HG03571 (cell line): ENCODE measurements at regions not wholly inside any gene's neighbourhood (a gene's known extent, or its start where the extent isn't known, plus 50 kb on each side); places are given as distances from the start of the nearest gene placed in this dataset.

Experiments
- ATAC-seq: cut with Tn5 transposase; IDR thresholded peaks from one replicate; pipeline ENCODE4 v1.9.1; 2021; ENCODE audit not compliant: unreplicated experiment

DNA sequence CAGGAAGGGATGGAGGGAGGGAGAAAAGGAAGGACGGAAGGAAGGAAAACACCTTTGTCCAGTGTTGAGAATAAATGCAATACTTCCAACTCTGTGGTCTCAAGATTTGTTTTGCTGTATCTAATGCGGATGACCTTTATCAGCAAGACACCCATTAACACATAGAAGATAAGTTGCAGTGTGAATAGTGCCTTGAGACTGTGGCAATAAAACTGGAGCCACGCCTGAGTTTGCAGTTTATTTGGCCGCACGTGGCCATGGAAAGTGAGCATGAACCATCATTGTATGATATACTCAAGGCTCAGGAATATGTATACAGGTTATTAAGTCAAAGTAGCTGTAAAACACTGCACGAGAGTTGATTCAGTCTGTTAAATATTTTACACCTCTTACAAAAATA lies 113.6 kb upstream of the EEA1 start:
- no peak for ATAC-seq

DNA sequence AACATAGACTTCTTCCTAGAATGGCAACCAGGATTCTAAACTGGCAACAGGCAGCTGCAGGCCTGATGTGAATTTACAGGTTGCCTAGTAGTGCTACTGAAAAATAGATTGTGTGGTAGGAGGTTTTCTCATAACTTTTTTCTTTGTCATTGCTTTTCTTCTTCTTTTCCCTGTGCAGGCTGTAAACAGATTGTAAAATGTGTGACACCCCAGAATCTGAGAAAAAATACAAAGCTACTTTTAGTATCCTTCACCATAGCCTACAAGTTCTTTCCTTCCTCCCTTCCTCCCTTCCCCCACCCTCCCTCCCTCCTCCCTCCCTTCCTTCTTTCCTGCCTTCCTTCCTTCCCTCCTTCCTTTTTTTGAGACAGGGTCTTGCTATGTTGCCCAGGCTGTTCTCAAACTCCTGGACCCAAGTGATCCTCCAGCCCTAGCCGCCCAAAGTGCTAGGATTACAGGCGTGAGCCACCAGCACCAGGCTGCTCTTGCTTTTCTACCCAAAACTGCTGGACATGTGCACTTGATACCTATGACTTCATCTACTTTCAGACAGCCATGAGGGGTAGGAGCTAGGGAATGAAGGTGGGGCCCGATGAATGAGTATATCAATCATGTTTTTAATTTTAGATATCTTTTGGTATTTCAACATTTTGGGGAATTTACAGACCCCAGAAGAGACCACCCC lies 114.2 kb upstream of the EEA1 start:
- no peak for ATAC-seq

DNA sequence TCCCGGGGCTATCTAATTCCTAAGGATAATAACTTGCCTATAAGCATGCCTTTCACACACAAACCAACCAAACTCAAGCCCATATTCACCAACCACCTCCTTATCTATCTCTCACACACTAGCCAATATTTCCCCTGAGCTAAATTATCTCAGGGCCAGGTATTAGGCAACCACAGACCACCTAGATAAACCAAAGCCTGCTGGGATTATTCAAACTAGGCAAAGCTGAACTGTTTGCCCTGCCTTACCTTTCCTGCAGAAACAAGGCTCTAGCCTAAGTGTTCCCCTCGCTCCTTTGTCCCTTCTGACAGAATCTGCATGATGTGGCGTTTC lies 114.7 kb upstream of the EEA1 start:
- no peak for ATAC-seq

DNA sequence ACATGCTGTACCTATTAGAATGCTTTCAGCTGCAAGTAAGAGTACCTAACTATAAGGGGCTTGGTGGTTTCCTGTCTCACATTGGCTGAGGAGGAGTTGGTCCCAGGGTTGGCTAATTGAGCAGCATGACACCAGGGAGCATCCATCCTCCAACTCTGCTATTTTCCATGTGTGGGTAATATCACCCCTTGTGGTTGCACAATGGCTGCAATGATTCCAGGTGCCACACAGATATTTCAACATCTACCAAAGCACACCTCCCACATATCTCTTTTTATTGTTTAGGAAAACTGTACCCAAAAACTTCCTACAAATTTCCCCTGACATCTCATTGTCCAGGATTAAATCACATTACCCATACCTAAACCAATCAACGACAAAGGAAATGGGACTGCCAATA lies 118.0 kb upstream of the EEA1 start:
- ATAC-seq = no peak

DNA sequence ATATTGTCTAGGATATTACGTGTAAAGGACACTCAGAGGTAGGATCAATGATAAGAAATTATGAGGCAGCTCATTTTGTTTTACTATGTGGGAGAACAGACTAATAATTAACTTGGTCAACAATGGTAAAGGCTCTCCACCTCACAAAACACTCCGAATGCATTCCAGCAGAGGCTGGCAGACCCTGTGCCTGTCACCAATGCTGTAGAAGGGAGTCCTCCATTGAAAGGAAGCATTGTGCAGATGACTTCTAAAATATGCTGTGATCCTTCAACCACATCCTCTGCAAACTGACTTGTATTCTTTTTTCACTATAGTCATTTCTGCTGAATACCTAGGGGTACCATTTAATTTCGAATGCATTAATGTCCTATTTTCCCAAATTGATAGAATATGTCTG lies 119.6 kb upstream of the EEA1 start:
- no peak for ATAC-seq

DNA sequence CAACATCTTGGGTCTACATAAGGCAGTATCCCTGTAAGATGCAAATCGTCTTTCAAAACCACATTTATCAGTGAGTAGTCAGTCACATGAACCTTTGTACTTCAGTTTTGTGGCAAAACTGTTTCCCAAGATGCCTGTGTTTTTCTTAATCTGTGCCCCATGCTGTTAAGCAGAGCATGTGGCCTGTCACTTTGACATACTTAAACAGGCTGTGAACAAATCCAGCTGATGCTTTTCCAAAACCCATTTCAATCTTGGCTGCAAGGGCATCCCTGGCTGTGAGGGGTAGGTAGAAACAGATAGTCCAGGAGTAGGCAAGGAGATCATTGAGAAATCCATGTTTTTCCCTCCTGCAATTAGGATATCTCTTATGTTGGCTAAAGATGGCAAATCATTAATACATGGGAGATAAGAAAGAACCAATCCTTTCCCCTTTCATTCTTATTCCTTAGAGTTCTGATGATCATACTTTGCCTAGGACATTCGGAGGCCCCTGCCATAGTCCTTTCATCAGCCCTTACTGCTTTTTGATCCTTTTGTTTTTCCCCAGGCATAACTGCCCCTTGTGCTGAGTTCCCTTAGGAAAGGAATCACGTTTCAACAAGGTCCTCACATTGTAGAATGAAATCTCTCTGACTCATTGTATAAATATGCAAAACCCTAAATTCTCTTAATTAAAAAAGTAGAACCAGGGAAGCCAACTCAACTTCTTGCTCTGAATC lies 121.1 kb upstream of the EEA1 start:
- ATAC-seq = no peak

DNA sequence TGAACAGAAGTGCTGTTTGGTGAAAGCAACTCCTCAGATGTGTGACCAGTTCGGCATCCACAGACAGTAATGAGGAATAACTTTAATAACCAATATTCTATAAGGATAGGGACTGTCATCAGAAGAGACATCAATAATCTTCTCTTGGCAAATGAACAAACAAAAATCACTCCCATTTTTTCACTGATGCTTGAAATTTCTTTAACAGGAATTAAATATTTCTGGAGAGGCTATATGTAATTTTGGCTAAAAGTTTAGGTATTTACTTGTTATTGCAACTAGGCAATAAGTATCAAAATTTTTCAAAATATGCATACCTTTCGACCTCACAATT lies 121.6 kb upstream of the EEA1 start:
- ATAC-seq = no peak

DNA sequence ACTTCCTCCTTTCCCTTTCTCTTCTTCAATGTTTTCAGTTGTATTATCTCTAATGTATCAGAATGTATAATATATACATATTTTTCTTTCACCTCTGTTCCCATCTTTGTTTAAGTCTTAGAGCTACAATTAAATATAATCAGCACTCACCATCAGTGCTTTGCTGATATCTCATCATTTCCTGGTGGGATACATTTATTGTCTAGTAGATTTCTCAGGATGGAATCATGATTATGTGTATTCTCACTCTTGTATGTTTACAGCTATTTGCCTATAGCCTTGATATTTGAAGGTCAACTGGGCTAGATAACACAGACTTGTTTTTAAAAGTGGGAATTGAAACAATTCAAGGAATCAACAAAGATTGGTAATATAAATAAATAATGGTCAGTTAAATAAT lies 124.9 kb upstream of the EEA1 start:
- no peak for ATAC-seq

DNA sequence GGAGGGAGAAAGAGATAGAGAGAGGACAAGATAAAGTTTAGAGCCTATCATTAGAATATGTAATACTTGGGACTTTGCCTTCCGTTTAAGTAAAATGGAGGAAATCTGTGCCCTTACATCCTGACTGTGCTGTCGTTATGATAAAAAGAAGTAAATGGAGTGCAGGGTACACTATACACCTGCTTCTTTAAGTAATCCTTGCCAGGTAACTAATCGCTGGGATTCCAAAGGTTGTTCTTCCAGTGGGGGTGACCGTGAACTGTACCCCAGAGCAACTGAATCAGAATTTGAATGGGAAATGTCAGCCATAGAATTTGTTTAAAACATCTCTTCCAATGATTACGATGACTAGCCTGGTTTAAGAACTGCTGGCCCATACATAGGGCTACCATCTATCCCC lies 126.1 kb upstream of the EEA1 start:
- ATAC-seq = no peak

DNA sequence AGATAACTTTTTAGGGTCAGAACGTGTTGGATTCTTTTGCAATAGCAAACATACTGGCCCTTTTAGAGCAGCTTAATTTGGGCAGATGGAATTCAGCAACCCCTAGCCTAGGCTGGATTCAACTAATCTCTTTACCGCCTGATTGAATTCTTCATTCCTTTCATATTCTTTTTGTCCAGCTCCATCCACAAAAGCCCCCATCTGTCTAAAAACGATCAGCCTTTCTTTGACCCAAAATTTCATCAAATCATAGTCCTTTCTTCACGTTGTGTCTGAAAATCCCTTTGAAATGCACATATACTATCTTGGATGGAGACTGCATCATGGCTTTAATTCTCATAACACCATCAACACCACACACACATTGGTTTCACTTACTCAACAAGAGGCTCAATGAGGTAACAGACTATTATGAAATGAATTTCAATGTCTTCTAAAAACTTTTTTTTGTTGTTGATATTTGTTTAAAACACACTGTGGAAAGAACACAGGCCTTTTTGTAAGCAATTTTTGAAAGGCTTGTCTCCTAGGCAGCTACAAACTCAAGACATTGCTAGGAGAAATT lies 128.0 kb upstream of the EEA1 start:
- ATAC-seq = no peak

DNA sequence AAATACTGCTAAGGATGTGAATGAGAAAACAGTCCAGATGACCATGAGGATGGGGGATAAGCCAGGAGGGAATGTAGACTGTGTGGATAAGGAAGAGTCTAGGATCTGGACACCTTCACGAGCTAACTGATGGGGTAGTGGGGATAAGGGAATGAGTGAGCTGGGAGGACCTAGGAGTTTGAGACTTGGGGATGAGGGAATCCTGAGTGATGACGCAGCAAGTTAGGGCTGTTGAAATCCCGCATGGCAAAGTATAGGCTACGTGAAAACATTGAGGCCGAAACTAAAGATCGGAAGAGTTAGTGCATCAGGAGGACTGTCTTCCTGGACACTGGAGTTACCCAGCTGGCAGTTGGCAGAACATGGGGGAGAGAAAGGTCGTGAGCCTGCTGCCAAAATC lies 129.2 kb upstream of the EEA1 start:
- ATAC-seq = no peak

DNA sequence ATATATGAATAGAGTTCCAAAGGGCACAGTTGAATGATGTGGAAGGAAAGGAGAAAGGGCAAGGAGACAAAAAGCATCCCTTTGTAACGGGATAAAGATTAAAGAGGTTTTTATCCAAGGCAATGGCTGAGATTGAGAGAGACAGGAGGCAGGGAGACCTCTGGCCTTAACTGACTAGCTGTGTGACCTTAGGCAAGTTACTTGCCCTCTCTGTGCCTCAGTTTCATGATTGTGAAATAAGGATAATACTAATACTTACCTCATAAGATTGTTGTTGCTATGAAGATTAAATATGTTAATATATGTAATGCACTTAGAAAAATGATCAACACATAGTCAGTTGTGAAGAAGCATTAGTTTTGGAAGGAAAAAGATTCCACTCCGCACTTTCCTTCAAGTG lies 130.2 kb upstream of the EEA1 start:
- no peak for ATAC-seq

DNA sequence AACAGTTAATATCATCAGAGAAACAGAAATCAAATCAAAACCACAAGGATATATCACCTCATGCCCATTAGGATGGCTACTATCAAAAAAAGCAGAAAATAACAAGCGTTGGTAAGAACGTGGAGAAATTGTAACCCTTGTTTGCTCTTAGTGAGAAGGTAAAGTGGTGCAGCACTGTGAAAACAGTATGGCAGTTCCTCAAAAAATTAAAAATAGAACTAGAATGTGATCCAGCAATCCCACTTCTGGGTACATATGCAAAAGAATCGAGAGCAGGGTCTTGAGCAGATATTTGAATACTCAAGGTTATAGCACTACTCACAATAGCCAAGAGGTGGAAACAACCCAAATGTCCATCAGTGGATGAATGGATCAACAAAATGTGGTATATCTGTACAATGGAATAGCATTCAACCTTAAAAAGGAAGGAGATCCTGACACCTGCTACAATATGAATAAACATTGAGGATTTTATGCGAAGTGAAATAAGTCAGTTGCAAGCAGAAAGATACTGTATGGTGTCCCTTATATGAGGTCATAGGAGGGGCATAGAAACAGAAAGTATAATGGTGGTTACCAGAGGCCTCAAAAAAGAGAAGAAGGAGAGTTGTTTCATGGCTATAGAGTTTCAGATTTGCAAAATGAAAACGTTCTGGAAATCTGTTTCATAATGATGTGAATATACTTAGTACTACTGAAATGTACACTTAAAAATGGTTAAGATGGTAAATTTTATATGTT lies 131.0 kb upstream of the EEA1 start:
- ATAC-seq = peak; percentile 99

DNA sequence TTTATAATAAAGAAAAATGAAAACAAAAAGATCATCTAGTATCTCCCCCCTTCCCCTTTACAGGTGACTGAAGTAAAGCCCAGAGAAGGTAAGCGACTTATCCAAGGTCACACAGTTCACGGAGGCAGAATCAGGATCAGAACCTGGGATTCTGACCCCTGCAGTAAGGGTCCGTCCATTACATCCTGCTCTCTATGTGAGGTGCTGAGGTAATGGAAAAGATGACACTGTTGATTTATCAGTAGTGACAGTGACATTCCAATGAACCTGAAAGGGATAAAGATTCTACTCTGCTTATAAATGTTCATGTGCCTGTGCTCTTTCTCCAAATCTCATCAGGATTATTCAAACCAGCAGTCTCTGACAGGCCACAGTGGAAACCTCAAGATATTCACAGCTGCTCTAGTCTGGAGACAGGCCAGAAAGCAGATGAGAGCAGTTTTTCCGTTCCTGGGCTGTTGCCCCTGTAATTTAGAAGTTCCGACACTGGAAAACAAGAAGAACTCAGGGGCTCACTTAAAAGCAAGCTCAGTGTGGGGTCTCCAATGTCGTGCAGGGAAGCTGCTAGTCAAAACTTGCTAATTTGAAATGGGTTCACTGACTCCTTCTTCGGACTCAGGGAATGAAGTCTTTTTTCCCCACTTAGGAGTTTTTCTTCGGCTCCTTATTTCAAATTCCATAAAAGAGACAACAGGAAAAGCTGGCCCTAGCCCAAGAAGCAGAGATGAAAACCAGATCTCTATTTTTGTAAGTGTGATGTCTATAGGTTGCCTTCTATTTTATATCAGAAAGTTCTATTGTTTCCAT lies 131.8 kb upstream of the EEA1 start:
- ATAC-seq = peak; percentile 21

DNA sequence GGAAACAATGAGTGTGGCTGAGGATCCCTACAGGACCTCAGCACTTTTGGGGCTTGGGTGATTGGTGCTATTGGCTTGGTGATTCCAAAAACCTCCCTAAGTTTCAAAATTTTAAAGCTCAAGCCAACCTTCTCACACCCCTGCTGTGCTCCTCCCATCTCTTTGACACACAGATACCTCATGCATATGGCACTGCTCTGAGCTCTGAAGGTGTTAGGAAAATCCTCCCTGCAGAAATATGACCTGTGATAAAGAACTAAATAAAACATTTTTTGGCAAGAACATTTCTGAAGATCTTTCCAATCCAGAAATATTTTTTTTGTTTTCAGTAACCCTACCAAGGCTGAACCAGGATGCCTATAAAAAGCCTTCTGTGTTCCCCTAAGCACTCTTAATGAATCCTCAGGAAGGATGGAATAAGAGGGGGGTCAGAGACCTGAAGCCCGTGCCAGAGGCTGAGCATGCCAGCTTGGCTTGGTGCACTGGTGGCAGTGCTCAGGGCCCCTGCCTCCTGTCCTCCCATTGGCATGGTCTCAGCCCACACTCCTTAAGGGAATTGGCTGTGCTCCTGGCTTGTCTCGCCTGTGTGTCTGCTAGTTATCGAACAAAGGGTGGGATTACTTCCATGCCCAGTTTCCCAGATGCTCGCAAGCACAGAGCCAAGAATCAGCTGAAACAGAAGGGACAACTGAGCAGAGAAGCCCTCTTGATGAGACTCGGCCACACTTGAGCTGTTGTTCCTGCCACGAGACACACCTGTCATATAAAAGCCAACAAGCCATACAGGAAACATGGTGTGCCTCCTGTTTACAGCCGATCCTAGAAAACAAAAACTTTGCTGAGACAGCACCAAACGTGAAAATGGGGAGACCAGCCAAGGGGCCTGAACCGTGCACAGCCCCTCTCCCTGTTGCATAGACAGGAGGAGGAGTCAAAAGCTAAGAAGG lies 132.7 kb upstream of the EEA1 start:
- no peak for ATAC-seq

DNA sequence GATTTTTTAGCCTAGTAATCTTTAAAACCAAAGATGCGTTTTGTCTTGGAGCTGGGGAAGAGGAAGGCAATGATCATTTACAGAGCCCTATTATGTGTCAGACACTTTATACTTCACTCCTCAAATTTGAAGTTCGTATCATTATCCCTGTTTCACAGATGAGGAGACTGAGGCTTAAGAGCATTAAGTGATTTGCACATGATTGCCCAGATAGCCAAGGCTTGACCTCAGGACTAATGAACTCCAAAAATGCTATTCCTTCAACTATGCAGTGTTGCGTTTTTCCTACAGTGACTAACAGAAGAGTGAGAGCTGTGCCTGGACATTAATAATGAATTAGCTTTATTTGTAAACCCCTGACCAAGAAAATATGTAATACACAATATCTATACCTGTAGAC lies 136.8 kb upstream of the EEA1 start:
- no peak for ATAC-seq

DNA sequence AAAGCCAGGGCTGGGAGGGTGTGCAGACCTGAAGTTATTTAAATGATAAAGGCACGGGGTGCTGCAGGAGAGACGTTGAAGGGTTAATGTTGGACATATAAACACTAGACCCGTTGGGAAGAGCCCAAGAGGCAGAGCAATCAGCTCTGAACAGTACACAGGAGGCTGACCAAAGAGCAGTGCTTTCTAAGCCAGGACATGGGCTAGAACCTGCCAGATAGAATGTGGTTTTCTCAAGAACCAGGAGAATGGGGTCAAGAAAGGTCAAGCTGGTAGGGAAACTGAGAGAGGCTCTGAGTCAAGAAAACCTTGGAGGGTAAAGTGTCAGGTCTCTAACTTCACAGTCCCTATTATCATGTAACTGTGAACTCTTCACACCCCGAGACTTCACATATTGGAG lies 143.2 kb upstream of the EEA1 start:
- no peak for ATAC-seq

DNA sequence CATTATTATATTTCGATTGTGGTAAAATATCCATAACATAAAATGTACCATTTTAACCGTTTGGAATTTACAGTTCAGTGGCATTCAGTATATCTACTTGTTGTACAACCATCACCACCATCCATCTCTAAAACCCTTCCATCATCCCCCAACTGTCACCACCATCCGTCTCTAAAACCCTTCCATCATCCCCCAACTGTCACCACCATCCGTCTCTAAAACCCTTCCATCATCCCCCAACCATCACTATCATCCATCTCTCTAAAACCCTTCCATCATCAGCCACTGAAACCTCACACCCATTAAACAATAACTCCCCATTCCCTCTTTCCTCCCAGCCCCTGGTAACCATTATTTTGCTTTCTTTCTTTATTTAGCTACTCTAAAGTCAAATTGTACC lies 144.2 kb upstream of the EEA1 start:
- no peak for ATAC-seq

DNA sequence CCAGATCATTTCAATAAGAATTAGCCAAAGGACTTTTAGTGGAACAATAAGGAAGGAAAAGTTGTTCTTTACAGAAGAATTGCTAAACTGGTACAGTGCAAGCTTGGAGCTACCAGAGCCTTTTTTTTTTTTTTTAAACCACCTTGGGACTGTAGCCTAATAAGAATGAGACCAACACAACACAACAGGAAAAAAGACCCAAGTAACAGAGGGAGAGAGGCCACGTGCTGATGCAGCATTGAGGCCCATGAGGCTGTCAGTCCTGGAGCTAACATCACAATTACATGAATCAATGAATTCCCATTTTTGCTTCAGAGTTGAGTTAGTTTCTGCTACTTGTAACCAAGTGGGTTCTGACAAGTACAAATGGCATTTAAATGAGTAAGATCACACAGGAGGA lies 149.0 kb upstream of the EEA1 start:
- no peak for ATAC-seq

DNA sequence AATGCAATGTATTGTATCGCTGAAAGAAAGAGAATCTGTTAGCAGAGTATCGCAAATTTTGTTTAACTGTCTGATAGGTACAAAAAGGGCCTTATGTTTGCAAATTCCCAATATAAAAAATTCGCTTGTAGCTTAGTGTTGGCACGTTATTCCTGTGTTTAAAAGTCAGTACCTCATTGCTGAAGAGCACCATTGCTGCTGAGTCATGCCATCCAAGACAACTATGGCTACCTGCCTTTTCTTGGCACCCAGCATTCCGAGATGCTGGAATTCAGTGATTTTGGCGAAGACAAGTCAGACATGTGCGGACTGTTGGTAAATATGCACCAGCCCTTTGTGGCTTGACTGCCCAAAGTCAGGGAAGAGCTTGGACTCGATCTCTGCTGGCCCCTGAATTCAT lies 149.5 kb upstream of the EEA1 start:
- no peak for ATAC-seq
